Right cardiac atrium (tissue), 5 donors: ENCODE measurements at regions not wholly inside any gene's neighbourhood (a gene's known extent, or its start where the extent isn't known, plus 50 kb on each side); places are given as distances from the start of the nearest gene placed in this dataset.

Experiments used
- ATAC-seq, 2 donors: fragments of 200-7000 bp; cut with Tn5 transposase; one replicate each; pipeline versions ENCODE4 v1.8.0 to v1.9.1; 2020; ENCODE audit warnings: moderate library complexity in 2 of 2, mild to moderate bottlenecking in 1 of 2
- DNase-seq, 3 donors: peaks; one replicate each; pipeline ENCODE4 v3.0.0-alpha.2; 2020
- H3K27ac ChIP-seq: one replicate; pipeline ENCODE4 v1.5.1; 2013; ENCODE audit warnings: mild to moderate bottlenecking, low read length, control low read depth, moderate library complexity
- H3K27me3 ChIP-seq: one replicate; pipeline ENCODE4 v1.6.1; 2013; ENCODE audit not compliant: control insufficient read depth, insufficient read depth
- H3K4me1 ChIP-seq: one replicate; pipeline ENCODE4 v1.6.1; 2013; ENCODE audit warnings: low read length; ENCODE audit not compliant: control insufficient read depth, insufficient read depth
- H3K4me3 ChIP-seq: one replicate; pipeline ENCODE4 v1.5.1; 2013; ENCODE audit warnings: low read length, control low read depth
- H3K9me3 ChIP-seq: one replicate; pipeline ENCODE4 v1.6.1; 2013; ENCODE audit warnings: low read length; ENCODE audit not compliant: control insufficient read depth
- WGBS: extraction: QIAGEN DNeasy Blood & Tissue Kit; methylation state at CpG from one replicate; pipeline ENCODE4 v1.1.7; 2013; 5-methylcytosine and 5-hydroxymethylcytosine counted together
- intact Hi-C, 4 donors: fragments of 100-400 bp; cut with DNase I; formaldehyde crosslinking; loops; one replicate each; pipeline versions ENCODE4 v1.11.0 to v1.14.0; 2022 to 2023
- donor health status: healthy with polysubstance abuse.
- donor health status: DM: no; HTN: yes; CAD: no.
- donor health status: DM: no; HTN: no; CAD: no.
- donor health status: DM: no; HTN: yes; CAD: no; lungs with severe emphysema.
- donor health status: DM: yes; HTN: yes; CAD: no.

DNA sequence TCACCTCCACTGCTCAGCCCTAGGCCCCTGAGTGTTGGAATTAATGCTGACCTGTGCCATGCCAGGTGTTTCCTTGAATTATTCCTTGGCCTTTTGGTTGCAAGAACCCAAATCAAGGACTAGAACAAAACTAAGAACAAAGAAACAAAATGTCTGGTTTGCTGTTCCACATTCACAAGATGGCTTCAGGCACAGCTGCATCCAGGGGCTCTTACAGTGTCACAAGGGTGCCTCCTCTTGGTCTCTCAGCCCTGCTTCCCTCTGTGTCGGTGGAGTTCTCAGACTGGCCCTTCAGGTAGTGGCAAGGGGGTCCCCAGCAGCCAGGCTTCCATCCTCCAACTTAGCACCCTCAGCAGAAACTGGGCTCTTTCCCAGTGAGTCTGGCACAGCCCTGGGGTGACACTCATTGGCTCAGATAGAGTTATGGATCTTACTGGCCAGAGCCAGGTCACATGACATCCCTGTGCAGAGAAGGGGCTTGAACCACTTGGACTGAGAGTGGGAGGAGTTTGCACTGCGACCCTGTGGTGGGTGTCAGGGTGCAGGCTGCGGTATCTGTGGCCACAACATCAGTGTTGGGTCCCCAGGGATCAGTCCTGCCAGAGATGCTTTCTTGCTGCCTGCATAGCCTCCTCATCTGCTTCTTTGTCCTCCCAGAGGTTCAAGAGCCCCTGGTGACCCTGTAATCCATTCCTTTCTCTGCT lies 427.7 kb upstream of the SULF2 start:
- no peaks in the 10 kb centered on the region for H3K9me3 ChIP-seq
- DNase-seq (peak in 1 of 3 donors; percentile 8), ATAC-seq (no peak)
- no peak overlapping the region for H3K27ac ChIP-seq
- 79% methylated on average over 3 of the region's 3 CpGs for WGBS
- H3K27me3 ChIP-seq, result no peaks in the 10 kb centered on the region
- H3K4me3 ChIP-seq, result no peak overlapping the region
- no peaks in the 10 kb centered on the region for H3K4me1 ChIP-seq
- intact Hi-C loops, result no loop called here

GRCh38 chr20:48211847-48212246 lies 426.6 kb upstream of the SULF2 start:
- Histone ChIP-seq H3K4me1 (no peaks in the 10 kb centered on the region), H3K27me3 (no peaks in the 10 kb centered on the region), H3K27ac (no peak overlapping the region), H3K9me3 (no peaks in the 10 kb centered on the region), H3K4me3 (no peak overlapping the region)
- DNase-seq (peak in 1 of 3 donors; percentile 3), ATAC-seq (no peak)
- intact Hi-C loops, result no loop called here
- 92% methylated on average over 5 of the region's 5 CpGs for WGBS

DNA sequence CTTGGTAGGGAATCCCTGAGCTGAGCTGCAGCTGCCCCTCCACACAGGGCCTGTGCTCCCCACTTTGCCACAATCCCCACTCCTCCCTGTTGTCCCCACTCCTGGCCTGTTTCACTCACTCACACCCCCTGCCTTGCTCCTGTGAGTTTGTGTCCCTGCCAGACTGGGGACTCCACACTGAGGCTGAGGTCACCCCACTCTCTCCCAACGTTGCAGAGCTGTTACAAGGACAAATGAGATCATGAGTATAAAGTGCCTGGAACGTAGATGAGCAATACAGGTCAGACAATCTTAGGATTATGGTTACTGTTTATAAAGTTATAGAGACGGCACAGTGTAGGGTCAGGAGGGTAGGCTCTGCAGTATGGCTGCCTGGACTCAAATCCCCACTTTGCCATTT lies 426.0 kb upstream of the SULF2 start:
- Histone ChIP-seq H3K4me3 (no peak overlapping the region), H3K9me3 (no peaks in the 10 kb centered on the region), H3K4me1 (no peaks in the 10 kb centered on the region), H3K27ac (no peak overlapping the region), H3K27me3 (no peaks in the 10 kb centered on the region)
- DNase-seq (peak in 1 of 3 donors; percentile 9), ATAC-seq (no peak)
- 66% methylated on average over 3 of the region's 3 CpGs for WGBS
- intact Hi-C loops, result no loop called here

- 73% methylated on average over 27 of the region's 27 CpGs for WGBS
- no peak overlapping the region for H3K4me3 ChIP-seq
- H3K9me3 ChIP-seq, result no peaks in the 10 kb centered on the region
- intact Hi-C loops, result no loop called here
- DNase-seq, result peak in 1 of 3 donors; percentile 50
- ATAC-seq, result no peak
- H3K27ac ChIP-seq, result no peak overlapping the region
- no peaks in the 10 kb centered on the region for H3K4me1 ChIP-seq
- no peaks in the 10 kb centered on the region for H3K27me3 ChIP-seq
Observed at GRCh38 chr20:48210111-48211027, 425.1 kb upstream of the SULF2 start.

DNA sequence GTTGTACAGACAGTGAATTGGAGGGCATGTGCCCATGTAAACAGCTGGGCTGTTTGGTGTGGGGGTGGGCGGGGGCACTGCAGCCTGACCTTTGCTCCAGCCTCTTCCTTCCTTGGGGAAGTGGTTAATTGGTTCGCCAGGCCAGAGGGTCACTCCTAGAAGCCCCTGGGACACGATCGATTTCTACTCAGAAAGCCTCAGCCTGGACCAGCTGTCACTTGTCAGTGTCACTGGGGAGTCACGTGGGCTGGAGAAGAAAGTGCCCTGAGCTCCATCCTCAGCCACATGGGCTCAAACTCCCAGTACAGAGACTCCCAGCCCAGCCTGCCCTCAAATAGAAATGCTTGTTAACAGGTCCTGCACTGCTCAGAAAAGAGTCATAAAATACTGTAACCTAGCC lies 423.8 kb upstream of the SULF2 start:
- Histone ChIP-seq H3K27ac (no peak overlapping the region), H3K4me1 (no peaks in the 10 kb centered on the region), H3K4me3 (no peak overlapping the region), H3K9me3 (no peaks in the 10 kb centered on the region), H3K27me3 (no peaks in the 10 kb centered on the region)
- no peak for ATAC-seq
- peak in 1 of 3 donors; percentile 35 for DNase-seq
- WGBS, result 14% methylated on average over 5 of the region's 5 CpGs
- intact Hi-C loops, result no loop called here

DNA sequence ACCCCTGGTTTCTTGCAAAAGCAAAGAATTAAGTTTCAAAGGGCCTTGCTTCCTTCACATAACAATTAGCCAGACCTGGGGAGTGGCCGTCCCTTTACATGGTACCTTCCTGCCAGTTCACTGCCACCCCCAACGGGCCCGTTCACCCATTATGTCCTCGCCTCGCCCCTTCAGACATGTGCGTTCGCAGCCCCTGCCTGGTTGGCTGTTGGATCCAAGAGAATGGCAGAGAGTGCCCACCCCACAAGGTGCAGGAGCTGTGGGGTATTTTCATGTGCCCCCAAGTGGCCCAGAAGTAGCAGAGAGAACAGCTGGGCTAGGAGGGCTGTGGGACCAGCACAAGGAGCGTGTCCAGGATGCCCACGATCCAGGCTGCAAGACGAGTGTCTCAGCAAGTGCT lies 422.9 kb upstream of the SULF2 start:
- Histone ChIP-seq H3K4me3 (no peak overlapping the region), H3K27me3 (no peaks in the 10 kb centered on the region), H3K9me3 (no peaks in the 10 kb centered on the region), H3K27ac (no peak overlapping the region), H3K4me1 (no peaks in the 10 kb centered on the region)
- no peak for ATAC-seq
- intact Hi-C loops, result no loop called here
- peak in 1 of 3 donors; percentile 23 for DNase-seq
- WGBS, result 94% methylated on average over 10 of the region's 10 CpGs

DNA sequence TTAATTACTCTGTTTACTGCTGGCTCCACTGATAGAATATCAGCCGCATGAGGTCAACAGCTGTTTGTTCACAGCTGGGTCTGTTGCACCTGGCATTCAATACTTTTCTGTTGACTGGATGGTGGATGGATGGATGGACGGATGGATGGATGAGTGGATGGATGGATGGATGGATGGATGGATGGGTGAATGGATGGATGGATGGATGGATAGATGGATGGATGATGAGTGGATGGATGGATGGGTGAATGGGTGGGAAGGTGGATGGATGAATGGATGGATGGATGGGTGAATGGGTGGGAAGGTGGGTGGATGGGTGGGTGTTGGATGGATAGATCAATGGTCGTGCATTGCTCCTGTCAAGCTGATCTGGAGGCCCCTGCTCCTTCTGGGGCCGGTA lies 422.2 kb upstream of the SULF2 start:
- no peak for DNase-seq
- no peak overlapping the region for H3K4me3 ChIP-seq
- intact Hi-C loops, result no loop called here
- H3K9me3 ChIP-seq, result no peaks in the 10 kb centered on the region
- 82% methylated on average over 4 of the region's 4 CpGs for WGBS
- no peaks in the 10 kb centered on the region for H3K4me1 ChIP-seq
- H3K27ac ChIP-seq, result no peak overlapping the region
- H3K27me3 ChIP-seq, result no peaks in the 10 kb centered on the region
- ATAC-seq, result no peak

DNA sequence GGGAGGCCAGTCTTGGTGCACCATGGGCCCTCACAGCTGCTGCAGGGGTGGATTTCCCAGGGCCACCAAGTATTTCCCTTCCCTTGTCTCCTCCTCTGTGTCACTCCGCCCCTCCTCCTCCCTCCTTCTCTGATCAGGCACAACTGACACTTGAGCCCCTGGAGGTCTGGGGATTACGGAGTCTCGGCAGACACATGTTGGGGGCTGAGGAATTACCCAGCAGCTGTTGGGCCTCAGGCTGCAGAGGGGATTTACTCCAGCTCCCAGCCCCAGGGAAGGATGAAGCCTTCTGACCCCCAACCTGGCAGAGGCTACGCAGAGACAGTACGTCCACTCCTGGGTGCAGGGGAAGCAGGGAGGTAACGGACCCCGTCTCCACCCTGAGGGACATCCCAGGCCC lies 420.5 kb upstream of the SULF2 start:
- ATAC-seq, result no peak
- no peaks in the 10 kb centered on the region for H3K27me3 ChIP-seq
- no peak overlapping the region for H3K27ac ChIP-seq
- H3K4me1 ChIP-seq, result no peaks in the 10 kb centered on the region
- 91% methylated on average over 7 of the region's 7 CpGs for WGBS
- no peak overlapping the region for H3K4me3 ChIP-seq
- intact Hi-C loops, result no loop called here
- no peak for DNase-seq
- no peaks in the 10 kb centered on the region for H3K9me3 ChIP-seq

DNA sequence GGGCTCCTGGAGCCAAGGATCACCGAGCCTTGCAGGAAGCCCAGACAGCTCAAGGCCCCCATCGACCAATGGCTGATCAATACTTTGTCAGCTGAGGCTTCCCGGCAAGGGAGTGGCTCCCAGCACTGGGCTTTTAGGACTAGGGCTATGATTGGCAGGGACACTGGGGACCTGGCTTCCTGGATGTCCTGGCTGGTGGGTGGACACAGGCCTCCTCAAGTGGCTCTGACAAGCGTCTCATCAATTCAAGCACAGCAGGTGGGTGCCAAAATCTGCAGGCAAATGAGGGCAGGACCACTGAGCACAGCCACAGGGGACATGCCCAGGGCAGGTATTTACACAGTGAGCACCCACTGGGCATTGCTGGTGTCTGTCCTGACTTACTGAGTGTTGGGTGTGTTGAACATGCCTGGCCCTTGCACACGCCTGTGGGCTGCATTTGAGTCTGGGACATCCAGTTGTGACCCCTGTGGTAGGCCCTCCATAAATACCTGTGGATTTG lies 420.1 kb upstream of the SULF2 start:
- Histone ChIP-seq H3K27ac (no peak overlapping the region), H3K4me3 (no peak overlapping the region), H3K4me1 (no peaks in the 10 kb centered on the region), H3K9me3 (no peaks in the 10 kb centered on the region), H3K27me3 (no peaks in the 10 kb centered on the region)
- ATAC-seq (no peak), DNase-seq (no peak)
- 78% methylated on average over 5 of the region's 5 CpGs for WGBS
- intact Hi-C loops, result no loop called here

DNA sequence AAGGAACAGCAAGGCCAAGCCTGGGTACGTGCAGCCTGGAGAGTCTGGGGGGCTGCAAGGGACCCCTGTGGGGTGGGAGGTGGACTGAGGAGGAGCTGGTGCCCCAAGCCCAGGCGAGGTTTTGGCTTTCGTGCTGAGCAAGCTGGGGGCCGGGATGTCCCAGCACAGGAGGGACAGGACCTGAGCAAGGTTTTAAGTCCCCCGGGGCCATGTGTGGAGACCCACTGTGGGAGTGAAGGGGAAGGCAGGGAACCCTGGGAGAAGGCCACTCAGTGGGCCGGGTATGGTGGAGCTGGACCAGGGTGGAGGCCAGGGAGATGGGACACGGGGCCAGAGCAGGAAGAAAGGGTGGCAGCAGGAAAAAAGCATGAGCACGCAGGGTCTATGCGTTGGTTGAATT lies 419.2 kb upstream of the SULF2 start:
- DNase-seq (no peak), ATAC-seq (no peak)
- Histone ChIP-seq H3K9me3 (no peaks in the 10 kb centered on the region), H3K4me1 (no peaks in the 10 kb centered on the region), H3K27me3 (no peaks in the 10 kb centered on the region), H3K4me3 (no peak overlapping the region), H3K27ac (no peak overlapping the region)
- intact Hi-C loops, result no loop called here
- 94% methylated on average over 9 of the region's 9 CpGs for WGBS

DNA sequence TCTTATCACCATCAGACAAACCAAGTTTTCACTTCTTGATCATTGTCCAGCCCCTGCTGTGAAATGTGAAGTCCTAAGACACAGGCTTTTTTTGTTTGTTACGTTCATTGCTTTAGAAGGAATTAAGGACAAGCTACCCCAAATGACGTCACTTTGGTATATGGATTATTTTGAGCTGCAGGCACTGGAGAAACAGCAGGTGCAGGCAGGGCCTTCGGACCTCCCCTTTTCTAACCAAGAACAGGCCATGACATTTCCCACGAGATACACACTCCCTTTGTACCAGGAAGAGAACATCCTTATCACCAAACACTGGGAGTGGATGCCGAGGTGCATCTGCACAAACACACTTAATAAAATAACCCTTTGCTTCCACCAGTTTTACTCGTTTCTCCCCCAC lies 418.0 kb upstream of the SULF2 start:
- no peak overlapping the region for H3K4me3 ChIP-seq
- H3K27ac ChIP-seq, result no peak overlapping the region
- DNase-seq, result no peak
- H3K9me3 ChIP-seq, result no peaks in the 10 kb centered on the region
- H3K27me3 ChIP-seq, result no peaks in the 10 kb centered on the region
- no peaks in the 10 kb centered on the region for H3K4me1 ChIP-seq
- intact Hi-C loops, result no loop called here
- ATAC-seq, result no peak
- 45% methylated on average over 6 of the region's 6 CpGs for WGBS
